ENCODE measurements at regions not wholly inside any gene's neighbourhood (a gene's known extent, or its start where the extent isn't known, plus 50 kb on each side); places are given as distances from the start of the nearest gene placed in this dataset.

DNA sequence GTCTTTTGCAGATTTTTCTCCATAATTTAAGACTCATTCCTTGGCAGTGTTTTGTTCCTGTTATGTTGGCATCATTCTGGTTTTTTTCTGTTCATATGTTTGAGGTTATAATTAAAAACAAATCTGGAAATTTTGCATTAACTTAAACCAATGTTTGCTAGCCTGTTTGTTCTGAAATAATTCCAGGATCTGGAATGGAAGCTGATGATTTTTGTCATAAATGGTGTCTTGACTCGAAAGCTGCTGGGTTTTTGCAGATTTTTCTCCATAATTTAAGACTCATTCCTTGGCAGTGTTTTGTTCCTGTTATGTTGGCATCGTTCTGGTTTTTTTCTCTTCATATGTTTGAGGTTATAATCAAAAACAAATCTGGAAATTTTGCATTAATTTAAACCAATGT is 318.7 kb upstream of the IRX4 start:
- FAIRE-seq (no peak), DNase-seq (ENCODE audit: low read depth, low spot score) (no peak)
- peaks cover 12% of the 10 kb centered on the region for H3K9me3 ChIP-seq (replicated peaks; ENCODE audit: control insufficient read depth, insufficient read depth, low read length)
- TF ChIP-seq EZH2 (IDR thresholded peaks at IDR 0.05; ENCODE audit: borderline replicate concordance, low read depth, low read length, severe bottlenecking) (no peak), POLR2A (IDR thresholded peaks at IDR 0.05; ENCODE audit: low read depth, low read length) (no peak), MYC (IDR thresholded peaks at IDR 0.05; ENCODE audit: low read depth, low read length) (no peak), FOS (IDR thresholded peaks at IDR 0.05; ENCODE audit: borderline replicate concordance, insufficient read depth, low read length) (no peak), POLR2AphosphoS5 (IDR thresholded peaks at IDR 0.05; ENCODE audit: insufficient read depth, low read depth, low read length) (no peak), GATA2 (IDR thresholded peaks at IDR 0.05; ENCODE audit: insufficient read depth, insufficient read length, low read depth, low read length) (no peak), JUN (IDR thresholded peaks at IDR 0.05; ENCODE audit: borderline replicate concordance, insufficient read depth, insufficient read length, low read depth) (no peak)
- no peak overlapping the region for H3K27ac ChIP-seq (ENCODE audit: insufficient read depth, low read depth, low read length)
- dilution Hi-C loops (cut with MboI; ENCODE audit: extremely low pct_ligation_motif_present, low sequenced_read_pairs), result no loop called here
- no peak overlapping the region for H3K4me2 ChIP-seq (ENCODE audit: insufficient read depth, low read length)
- no peak overlapping the region for H2AFZ ChIP-seq (ENCODE audit: low read depth, low read length)
- ChIA-PET POLR2A (no interaction called here), CTCF (no interaction called here)
- BruUV-seq (replicated peaks), result no TSS peak
- intact Hi-C loops (cut with micrococcal nuclease), result no loop called here
- no peaks in the 10 kb centered on the region for H3K4me1 ChIP-seq (ENCODE audit: control insufficient read depth, extremely low read depth, insufficient read depth, low read length)
- H3K9me1 ChIP-seq (replicated peaks; ENCODE audit: control insufficient read depth, extremely low read depth, insufficient read depth, low read length), result no peaks in the 10 kb centered on the region
- no peak overlapping the region for H3K4me3 ChIP-seq (replicated peaks in 1 of 3; ENCODE audit: insufficient read depth in 1 of 3, low read depth in 1 of 3, low read length in 3 of 3)
- no peaks in the 10 kb centered on the region for H3K27me3 ChIP-seq (ENCODE audit: control insufficient read depth in 2 of 2, insufficient read depth in 2 of 2, low read length in 2 of 2)
- no peak overlapping the region for H3K9ac ChIP-seq (replicated peaks; ENCODE audit: extremely low read depth, insufficient read depth, low read length)
- H4K20me1 ChIP-seq (replicated peaks; ENCODE audit: control insufficient read depth, extremely low read depth, insufficient read depth, low read length), result no peaks in the 10 kb centered on the region
- no peaks in the 10 kb centered on the region for H3K36me3 ChIP-seq (ENCODE audit: control insufficient read depth in 2 of 2, extremely low read depth in 1 of 2, insufficient read depth in 2 of 2, low read length in 2 of 2)
- H3K79me2 ChIP-seq (ENCODE audit: control insufficient read depth, insufficient read depth, low read length), result no peaks in the 10 kb centered on the region

DNA sequence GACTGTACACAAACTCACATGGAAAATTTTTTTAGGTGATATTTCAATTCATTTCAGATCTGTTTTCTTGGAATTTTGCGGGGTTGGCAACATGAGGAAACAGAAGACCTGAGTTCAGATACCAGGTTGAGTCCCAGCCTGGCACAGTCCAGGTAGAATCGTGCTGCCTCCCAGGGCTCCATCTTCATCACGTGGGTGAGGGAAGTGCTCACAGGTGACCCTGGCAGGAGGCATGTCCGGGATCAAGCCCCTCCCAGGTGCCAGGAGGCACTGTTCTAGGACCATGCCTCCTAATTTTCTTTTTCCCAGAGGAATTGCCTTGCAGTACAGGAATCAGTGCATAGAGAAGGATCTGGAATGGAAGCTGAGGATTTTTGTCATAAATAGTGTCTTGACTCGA is 318.3 kb upstream of the IRX4 start:
- POLR2A ChIA-PET, result no interaction called here
- CTCF ChIA-PET, result no interaction called here

More for the DNA sequence above, 318.3 kb upstream of the IRX4 start:
- H3K4me1 ChIP-seq (ENCODE audit: control insufficient read depth, extremely low read depth, insufficient read depth, low read length), result no peaks in the 10 kb centered on the region
- H3K36me3 ChIP-seq (ENCODE audit: control insufficient read depth in 2 of 2, extremely low read depth in 1 of 2, insufficient read depth in 2 of 2, low read length in 2 of 2), result no peaks in the 10 kb centered on the region
- no peak for TF ChIP-seq POLR2AphosphoS5 (IDR thresholded peaks at IDR 0.05; ENCODE audit: insufficient read depth, low read depth, low read length)
- TF ChIP-seq, protein P1, sequence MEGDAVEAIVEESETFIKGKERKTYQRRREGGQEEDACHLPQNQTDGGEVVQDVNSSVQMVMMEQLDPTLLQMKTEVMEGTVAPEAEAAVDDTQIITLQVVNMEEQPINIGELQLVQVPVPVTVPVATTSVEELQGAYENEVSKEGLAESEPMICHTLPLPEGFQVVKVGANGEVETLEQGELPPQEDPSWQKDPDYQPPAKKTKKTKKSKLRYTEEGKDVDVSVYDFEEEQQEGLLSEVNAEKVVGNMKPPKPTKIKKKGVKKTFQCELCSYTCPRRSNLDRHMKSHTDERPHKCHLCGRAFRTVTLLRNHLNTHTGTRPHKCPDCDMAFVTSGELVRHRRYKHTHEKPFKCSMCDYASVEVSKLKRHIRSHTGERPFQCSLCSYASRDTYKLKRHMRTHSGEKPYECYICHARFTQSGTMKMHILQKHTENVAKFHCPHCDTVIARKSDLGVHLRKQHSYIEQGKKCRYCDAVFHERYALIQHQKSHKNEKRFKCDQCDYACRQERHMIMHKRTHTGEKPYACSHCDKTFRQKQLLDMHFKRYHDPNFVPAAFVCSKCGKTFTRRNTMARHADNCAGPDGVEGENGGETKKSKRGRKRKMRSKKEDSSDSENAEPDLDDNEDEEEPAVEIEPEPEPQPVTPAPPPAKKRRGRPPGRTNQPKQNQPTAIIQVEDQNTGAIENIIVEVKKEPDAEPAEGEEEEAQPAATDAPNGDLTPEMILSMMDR (IDR thresholded peaks at IDR 0.05; ENCODE audit: extremely low read depth in 1 of 2, insufficient read depth in 1 of 2, low read depth in 1 of 2, low read length in 2 of 2), result no peak
- no peak for TF ChIP-seq EZH2 (IDR thresholded peaks at IDR 0.05; ENCODE audit: borderline replicate concordance, low read depth, low read length, severe bottlenecking)
- no peak for TF ChIP-seq MYC (IDR thresholded peaks at IDR 0.05; ENCODE audit: low read depth, low read length)
- TF ChIP-seq POLR2A (IDR thresholded peaks at IDR 0.05; ENCODE audit: low read depth, low read length), result no peak
- no peak for TF ChIP-seq JUN (IDR thresholded peaks at IDR 0.05; ENCODE audit: borderline replicate concordance, insufficient read depth, insufficient read length, low read depth)
- no peak for TF ChIP-seq GATA2 (IDR thresholded peaks at IDR 0.05; ENCODE audit: insufficient read depth, insufficient read length, low read depth, low read length)
- H3K27me3 ChIP-seq (ENCODE audit: control insufficient read depth in 2 of 2, insufficient read depth in 2 of 2, low read length in 2 of 2), result no peaks in the 10 kb centered on the region
- no peaks in the 10 kb centered on the region for H3K79me2 ChIP-seq (ENCODE audit: control insufficient read depth, insufficient read depth, low read length)
- H3K4me3 ChIP-seq (replicated peaks in 1 of 3; ENCODE audit: insufficient read depth in 1 of 3, low read depth in 1 of 3, low read length in 3 of 3), result no peak overlapping the region
- no peak overlapping the region for H3K27ac ChIP-seq (ENCODE audit: insufficient read depth, low read depth, low read length)
- intact Hi-C loops (cut with micrococcal nuclease) (no loop called here), dilution Hi-C loops (cut with MboI; ENCODE audit: extremely low pct_ligation_motif_present, low sequenced_read_pairs) (no loop called here)
- no TSS peak for BruUV-seq (replicated peaks)
- no peaks in the 10 kb centered on the region for H3K9me1 ChIP-seq (replicated peaks; ENCODE audit: control insufficient read depth, extremely low read depth, insufficient read depth, low read length)
- no peak for DNase-seq (ENCODE audit: low read depth, low spot score)
- H3K9me3 ChIP-seq (replicated peaks; ENCODE audit: control insufficient read depth, insufficient read depth, low read length), result peaks cover 12% of the 10 kb centered on the region
- no peak overlapping the region for H3K9ac ChIP-seq (replicated peaks; ENCODE audit: extremely low read depth, insufficient read depth, low read length)
- H3K4me2 ChIP-seq (ENCODE audit: insufficient read depth, low read length), result no peak overlapping the region
- FAIRE-seq, result no peak
- H4K20me1 ChIP-seq (replicated peaks; ENCODE audit: control insufficient read depth, extremely low read depth, insufficient read depth, low read length), result no peaks in the 10 kb centered on the region
- H2AFZ ChIP-seq (ENCODE audit: low read depth, low read length), result no peak overlapping the region

Data from endothelial cell of umbilical vein (primary cell).